ENCODE measurements at regions not wholly inside any gene's neighbourhood (a gene's known extent, or its start where the extent isn't known, plus 50 kb on each side); places are given as distances from the start of the nearest gene placed in this dataset.

DNA sequence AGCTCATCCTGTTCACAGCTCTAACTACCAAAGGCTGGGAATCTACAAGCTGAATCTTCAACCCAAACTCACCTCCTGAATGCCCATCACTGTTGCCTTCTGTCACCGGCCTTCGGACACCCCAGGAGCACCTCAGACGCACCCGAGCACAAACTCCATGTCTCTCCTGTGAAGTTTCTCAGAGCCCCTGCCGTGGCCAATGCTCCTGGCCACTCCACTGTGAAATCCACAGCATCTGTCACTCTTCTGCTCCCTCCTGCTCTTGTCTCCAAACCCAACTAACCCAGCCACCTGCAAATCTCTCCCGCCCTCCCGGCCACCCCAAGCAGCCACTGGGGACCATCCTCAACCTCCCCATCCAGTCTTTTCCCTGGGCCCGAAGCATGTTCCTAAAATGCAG lies 457.9 kb upstream of the SALL3 start:
- intact Hi-C loops (cut with micrococcal nuclease): no loop called here
- H3K27me3 Mint-ChIP-seq: no peaks in the 10 kb centered on the region
- H3K4me3 Mint-ChIP-seq: no peak overlapping the region
- H3K4me1 Mint-ChIP-seq (ENCODE audit: low read depth): no peaks in the 10 kb centered on the region
- ChIA-PET POLR2A (no interaction called here), CTCF (no interaction called here)
- no peak for DNase-seq
- H3K9me3 Mint-ChIP-seq: no peaks in the 10 kb centered on the region
- no peak overlapping the region for H3K27ac Mint-ChIP-seq
- no peaks in the 10 kb centered on the region for H3K36me3 Mint-ChIP-seq

GRCh38 chr18:78522507-78522906 lies 457.1 kb upstream of the SALL3 start:
- Mint-ChIP-seq H3K9me3 (no peaks in the 10 kb centered on the region), H3K4me1 (ENCODE audit: low read depth) (no peaks in the 10 kb centered on the region), H3K27ac (no peak overlapping the region), H3K36me3 (no peaks in the 10 kb centered on the region), H3K27me3 (no peaks in the 10 kb centered on the region), H3K4me3 (no peak overlapping the region)
- POLR2A ChIA-PET: no interaction called here
- CTCF ChIA-PET: no interaction called here
- no peak for DNase-seq
- intact Hi-C loops (cut with micrococcal nuclease): no loop called here

- H3K36me3 Mint-ChIP-seq: no peaks in the 10 kb centered on the region
- POLR2A ChIA-PET: no interaction called here
- no peaks in the 10 kb centered on the region for H3K4me1 Mint-ChIP-seq (ENCODE audit: low read depth)
- no peaks in the 10 kb centered on the region for H3K27me3 Mint-ChIP-seq
- no peak overlapping the region for H3K4me3 Mint-ChIP-seq
- no peak overlapping the region for H3K27ac Mint-ChIP-seq
- DNase-seq: no peak
- CTCF ChIA-PET: no interaction called here
- intact Hi-C loops (cut with micrococcal nuclease): no loop called here
- no peaks in the 10 kb centered on the region for H3K9me3 Mint-ChIP-seq
These were observed 455.8 kb upstream of the SALL3 start for GRCh38 chr18:78523850-78524249.

GRCh38 chr18:78525366-78526111 lies 454.1 kb upstream of the SALL3 start:
- Mint-ChIP-seq H3K4me1 (ENCODE audit: low read depth) (no peaks in the 10 kb centered on the region), H3K4me3 (no peak overlapping the region), H3K9me3 (no peaks in the 10 kb centered on the region), H3K36me3 (no peaks in the 10 kb centered on the region), H3K27me3 (no peaks in the 10 kb centered on the region), H3K27ac (no peak overlapping the region)
- DNase-seq: no peak
- ChIA-PET CTCF (no interaction called here), POLR2A (no interaction called here)
- intact Hi-C loops (cut with micrococcal nuclease): no loop called here

DNA sequence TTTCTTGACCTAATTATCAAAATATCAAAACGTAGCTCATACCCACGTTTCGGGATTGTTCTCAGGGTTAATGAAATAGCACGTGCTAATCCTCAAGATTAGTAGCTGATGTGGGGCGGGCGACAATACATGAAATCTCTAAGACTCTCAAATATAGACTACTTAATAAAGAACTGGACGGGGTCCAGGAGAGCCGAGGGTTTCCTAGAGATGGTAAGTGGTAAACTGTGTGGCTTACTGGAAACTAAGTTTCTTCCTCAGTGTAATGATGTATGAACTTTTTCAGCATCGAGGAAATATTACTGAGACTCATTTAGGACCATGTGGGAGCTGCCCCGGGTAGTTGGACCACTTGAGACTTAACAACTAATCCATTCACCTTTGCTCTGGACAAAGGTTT lies 453.3 kb upstream of the SALL3 start:
- no peak overlapping the region for H3K4me3 Mint-ChIP-seq
- no peaks in the 10 kb centered on the region for H3K36me3 Mint-ChIP-seq
- DNase-seq: no peak
- CTCF ChIA-PET: no interaction called here
- H3K4me1 Mint-ChIP-seq (ENCODE audit: low read depth): no peaks in the 10 kb centered on the region
- no peaks in the 10 kb centered on the region for H3K27me3 Mint-ChIP-seq
- no peak overlapping the region for H3K27ac Mint-ChIP-seq
- H3K9me3 Mint-ChIP-seq: no peaks in the 10 kb centered on the region
- POLR2A ChIA-PET: no interaction called here
- intact Hi-C loops (cut with micrococcal nuclease): no loop called here

GRCh38 chr18:78526923-78527711 lies 452.5 kb upstream of the SALL3 start:
- Mint-ChIP-seq H3K9me3 (no peaks in the 10 kb centered on the region), H3K36me3 (no peaks in the 10 kb centered on the region), H3K27ac (no peak overlapping the region), H3K4me3 (no peak overlapping the region), H3K4me1 (ENCODE audit: low read depth) (no peaks in the 10 kb centered on the region), H3K27me3 (no peaks in the 10 kb centered on the region)
- intact Hi-C loops (cut with micrococcal nuclease): no loop called here
- ChIA-PET CTCF (no interaction called here), POLR2A (no interaction called here)
- DNase-seq: no peak

- no peaks in the 10 kb centered on the region for H3K27me3 Mint-ChIP-seq
- no peaks in the 10 kb centered on the region for H3K4me1 Mint-ChIP-seq (ENCODE audit: low read depth)
- ChIA-PET POLR2A (no interaction called here), CTCF (no interaction called here)
- H3K36me3 Mint-ChIP-seq: no peaks in the 10 kb centered on the region
- no peak overlapping the region for H3K27ac Mint-ChIP-seq
- DNase-seq: no peak
- intact Hi-C loops (cut with micrococcal nuclease): no loop called here
- H3K9me3 Mint-ChIP-seq: no peaks in the 10 kb centered on the region
- no peak overlapping the region for H3K4me3 Mint-ChIP-seq
These were observed 451.6 kb upstream of the SALL3 start for GRCh38 chr18:78527984-78528383.

GRCh38 chr18:78528411-78529258 lies 451.0 kb upstream of the SALL3 start:
- POLR2A ChIA-PET: no interaction called here
- no peaks in the 10 kb centered on the region for H3K36me3 Mint-ChIP-seq
- no peaks in the 10 kb centered on the region for H3K9me3 Mint-ChIP-seq
- intact Hi-C loops (cut with micrococcal nuclease): no loop called here
- CTCF ChIA-PET: no interaction called here
- no peak overlapping the region for H3K27ac Mint-ChIP-seq
- no peak overlapping the region for H3K4me3 Mint-ChIP-seq
- no peaks in the 10 kb centered on the region for H3K4me1 Mint-ChIP-seq (ENCODE audit: low read depth)
- no peaks in the 10 kb centered on the region for H3K27me3 Mint-ChIP-seq
- DNase-seq: no peak

GRCh38 chr18:78531637-78532036 lies 448.0 kb upstream of the SALL3 start:
- POLR2A ChIA-PET: no interaction called here

DNA sequence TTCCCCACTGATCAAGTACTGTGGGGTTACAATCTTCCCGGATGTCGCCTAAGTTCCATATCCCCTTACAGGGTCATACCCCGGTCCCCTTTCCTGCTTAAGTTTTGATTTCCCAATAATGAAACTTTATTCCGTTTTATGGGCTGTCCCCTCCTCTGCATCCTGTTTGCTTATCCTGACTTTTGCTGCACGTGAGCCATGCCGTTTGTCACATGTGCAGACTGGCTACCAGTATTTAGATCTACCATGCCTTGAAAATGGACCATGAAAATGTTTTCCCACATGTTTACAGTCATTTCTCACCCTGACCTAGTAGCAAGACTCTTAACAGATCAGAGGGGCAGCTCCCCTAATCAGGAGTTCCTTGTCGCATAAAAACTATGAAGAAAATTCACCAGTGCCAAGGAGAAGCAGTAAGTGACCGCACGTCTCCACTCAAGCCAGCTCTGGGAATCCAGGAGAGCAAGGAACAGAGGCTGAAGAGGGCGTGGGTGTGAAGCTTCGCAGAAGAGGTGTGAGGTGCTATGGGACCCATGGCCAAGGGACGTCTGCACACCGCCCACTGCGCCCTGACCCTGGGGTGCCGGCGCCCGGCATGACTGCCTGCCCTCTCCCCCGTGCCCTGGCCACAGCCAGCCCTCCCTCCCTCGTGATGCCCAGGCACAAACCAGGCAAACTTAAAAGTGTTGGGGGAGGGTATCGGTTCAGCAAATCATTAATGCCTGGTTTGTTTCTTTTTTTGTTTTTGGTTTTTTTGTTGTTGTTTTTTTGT lies 440.8 kb upstream of the SALL3 start:
- H3K27me3 Mint-ChIP-seq: no peaks in the 10 kb centered on the region
- peaks cover 2% of the 10 kb centered on the region for H3K4me1 Mint-ChIP-seq (ENCODE audit: low read depth)
- H3K9me3 Mint-ChIP-seq: no peaks in the 10 kb centered on the region
- H3K27ac Mint-ChIP-seq: no peak overlapping the region
- POLR2A ChIA-PET: no interaction called here
- H3K36me3 Mint-ChIP-seq: no peaks in the 10 kb centered on the region
- H3K4me3 Mint-ChIP-seq: no peak overlapping the region
- CTCF ChIA-PET: no interaction called here
- intact Hi-C loops (cut with micrococcal nuclease): no loop called here
- DNase-seq: no peak

More at GRCh38 chr18:78531637-78532036, 448.0 kb upstream of the SALL3 start:
- Mint-ChIP-seq H3K36me3 (no peaks in the 10 kb centered on the region), H3K27me3 (no peaks in the 10 kb centered on the region), H3K4me1 (ENCODE audit: low read depth) (no peaks in the 10 kb centered on the region), H3K27ac (no peak overlapping the region), H3K9me3 (no peaks in the 10 kb centered on the region), H3K4me3 (no peak overlapping the region)
- intact Hi-C loops (cut with micrococcal nuclease): no loop called here
- CTCF ChIA-PET: no interaction called here
- no peak for DNase-seq

DNA sequence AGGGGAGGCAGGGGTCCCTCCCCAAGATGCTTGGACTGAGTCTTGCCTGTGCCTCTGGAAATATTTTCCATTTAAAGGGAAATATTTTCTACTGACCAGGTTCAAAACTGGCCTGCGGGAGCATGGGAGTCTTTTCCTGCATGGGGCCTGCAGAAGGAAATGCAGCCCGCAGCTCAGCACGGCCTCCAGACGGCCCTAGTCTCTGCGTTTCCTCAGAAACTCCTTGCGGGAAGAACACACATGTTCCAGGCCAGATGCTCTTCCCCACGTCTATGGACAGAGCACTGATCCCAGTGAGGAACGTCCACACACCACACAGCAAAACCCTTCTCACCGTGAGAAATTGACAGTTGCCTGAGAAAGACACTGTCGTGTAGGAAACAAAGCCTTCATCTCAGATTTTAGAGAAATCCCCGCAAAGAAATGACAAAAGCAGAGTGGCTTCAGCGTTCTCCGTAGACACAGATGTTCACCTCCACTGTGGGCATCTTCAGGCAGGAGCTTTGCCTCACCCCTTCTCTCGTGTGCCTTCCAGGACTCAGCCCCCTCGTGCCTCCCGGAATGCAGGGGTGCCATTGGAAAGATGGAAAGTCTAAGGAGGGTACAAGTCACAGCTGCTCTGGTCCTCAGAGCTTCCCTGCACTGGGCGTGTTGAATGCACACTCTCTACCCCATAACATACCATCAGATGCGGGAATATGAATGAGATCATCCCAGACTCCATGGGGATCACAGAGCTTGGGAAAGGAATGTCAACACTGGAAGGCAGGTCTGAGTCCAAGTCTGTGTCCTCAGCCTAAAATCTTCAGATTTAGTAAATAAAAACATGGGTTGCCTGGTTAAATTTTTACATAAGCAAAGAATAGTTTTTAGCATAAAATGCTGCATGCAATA lies 438.7 kb upstream of the SALL3 start:
- H3K4me3 Mint-ChIP-seq: no peak overlapping the region
- DNase-seq: no peak
- ChIA-PET POLR2A (no interaction called here), CTCF (no interaction called here)
- peaks cover under 1% of the 10 kb centered on the region for H3K9me3 Mint-ChIP-seq
- no peaks in the 10 kb centered on the region for H3K27me3 Mint-ChIP-seq
- intact Hi-C loops (cut with micrococcal nuclease): no loop called here
- H3K4me1 Mint-ChIP-seq (ENCODE audit: low read depth): peaks cover 2% of the 10 kb centered on the region
- no peaks in the 10 kb centered on the region for H3K36me3 Mint-ChIP-seq
- H3K27ac Mint-ChIP-seq: no peak overlapping the region
